DMS153 treated with DMSO at 0.1 percent for 48 hours (cell line): ENCODE measurements at regions not wholly inside any gene's neighbourhood (a gene's known extent, or its start where the extent isn't known, plus 50 kb on each side); places are given as distances from the start of the nearest gene placed in this dataset.
A peak's percentile ranks its signal among the peaks of the same experiment; 100 is the strongest.
"Not testable (repeated sequence)": the region's sequence is repeated elsewhere in the genome, so short reads cannot be mapped to it uniquely, and the experiment has no call there.

Experiments
- DNase-seq: peaks from one replicate; lab custom pipeline; 2025; ENCODE audit not compliant: unreplicated experiment; lab: John Stamatoyannopoulos, UW

- DNase-seq = no peak
These were observed 804.4 kb downstream of the SATB2 start for GRCh38 chr2:198653311-198653710.

GRCh38 chr2:198652461-198652860 is 805.3 kb downstream of the SATB2 start:
- DNase-seq = no peak

- DNase-seq = no peak
These were observed 811.9 kb downstream of the SATB2 start for GRCh38 chr2:198645816-198646215.

- DNase-seq = no peak
These were observed 816.6 kb downstream of the SATB2 start for GRCh38 chr2:198641161-198641560.

GRCh38 chr2:198640463-198640862 is 817.3 kb downstream of the SATB2 start:
- no peak for DNase-seq

- DNase-seq = no peak
These were observed 818.2 kb downstream of the SATB2 start for GRCh38 chr2:198639580-198639979.

GRCh38 chr2:198638577-198638976 is 819.2 kb downstream of the SATB2 start:
- DNase-seq = no peak

- no peak for DNase-seq
These were observed 826.0 kb downstream of the PLCL1 start for GRCh38 chr2:198630384-198630783.

GRCh38 chr2:198628596-198628995 is 824.2 kb downstream of the PLCL1 start:
- DNase-seq = no peak

- no peak for DNase-seq
These were observed 818.8 kb downstream of the PLCL1 start for GRCh38 chr2:198622986-198623730.

- DNase-seq = no peak
These were observed 811.6 kb downstream of the PLCL1 start for GRCh38 chr2:198615972-198616371.

GRCh38 chr2:198611201-198611600 is 806.8 kb downstream of the PLCL1 start:
- DNase-seq = no peak

- DNase-seq = no peak
These were observed 800.2 kb downstream of the PLCL1 start for GRCh38 chr2:198604599-198604998.

GRCh38 chr2:198602986-198603385 is 798.6 kb downstream of the PLCL1 start:
- DNase-seq = not testable (repeated sequence)

- DNase-seq = no peak
These were observed 793.3 kb downstream of the PLCL1 start for GRCh38 chr2:198597648-198598047.

GRCh38 chr2:198596985-198597384 is 792.6 kb downstream of the PLCL1 start:
- DNase-seq = no peak

GRCh38 chr2:198595721-198596120 is 791.3 kb downstream of the PLCL1 start:
- no peak for DNase-seq

GRCh38 chr2:198591586-198591985 is 787.2 kb downstream of the PLCL1 start:
- DNase-seq = no peak

GRCh38 chr2:198587741-198588140 is 783.3 kb downstream of the PLCL1 start:
- DNase-seq = no peak

- no peak for DNase-seq
These were observed 782.8 kb downstream of the PLCL1 start for GRCh38 chr2:198587240-198587639.

- no peak for DNase-seq
These were observed 767.0 kb downstream of the PLCL1 start for GRCh38 chr2:198571393-198571792.

GRCh38 chr2:198558176-198558575 is 753.8 kb downstream of the PLCL1 start:
- no peak for DNase-seq

GRCh38 chr2:198546122-198546521 is 741.7 kb downstream of the PLCL1 start:
- peak; percentile 18 for DNase-seq
